C1 segment of cervical spinal cord (tissue), 14 donors: ENCODE measurements at regions not wholly inside any gene's neighbourhood (a gene's known extent, or its start where the extent isn't known, plus 50 kb on each side); places are given as distances from the start of the nearest gene placed in this dataset.
A peak's percentile ranks its signal among the peaks of the same experiment; 100 is the strongest.

Source experiments
- DNase-seq, 14 donors: peaks; one replicate each; lab custom pipeline; 2025; lab: John Stamatoyannopoulos, UW

GRCh38 chr9:129506892-129507291, 114.0 kb downstream of the C9orf50 start:
- DNase-seq: peak in 1 of 14 donors; percentile 45

- no peak for DNase-seq
Measured at GRCh38 chr9:129506041-129506440, 114.9 kb downstream of the C9orf50 start.

GRCh38 chr9:129505270-129505902, 115.5 kb downstream of the C9orf50 start:
- no peak for DNase-seq

GRCh38 chr9:129504404-129504803, 116.5 kb downstream of the C9orf50 start:
- no peak for DNase-seq

GRCh38 chr9:129501771-129502319, 119.1 kb downstream of the C9orf50 start:
- DNase-seq: no peak

GRCh38 chr9:129500863-129501770, 119.8 kb downstream of the C9orf50 start:
- DNase-seq: no peak

- peak in 6 of 14 donors; percentile 24 to 68 (median 42) for DNase-seq
Measured at GRCh38 chr9:129500161-129500862, 120.6 kb downstream of the C9orf50 start.

- DNase-seq: no peak
Measured at GRCh38 chr9:129498451-129499384, 122.2 kb downstream of the C9orf50 start.

GRCh38 chr9:129497813-129498450, 123.0 kb downstream of the C9orf50 start:
- peak in 4 of 14 donors; percentile 43 to 66 (median 62) for DNase-seq

GRCh38 chr9:129497005-129497812, 123.7 kb downstream of the C9orf50 start:
- DNase-seq: peak in 10 of 14 donors; percentile 72 to 92 (median 85)

GRCh38 chr9:129496473-129497004, 124.4 kb downstream of the C9orf50 start:
- DNase-seq: peak in 13 of 14 donors; percentile 72 to 94 (median 86)

GRCh38 chr9:129495620-129496472, 125.1 kb downstream of the C9orf50 start:
- DNase-seq: peak; percentile 54 to 91 (median 85)

- no peak for DNase-seq
Measured at GRCh38 chr9:129494113-129494789, 126.7 kb downstream of the C9orf50 start.

- DNase-seq: no peak
Measured at GRCh38 chr9:129493706-129494047, 127.2 kb downstream of the C9orf50 start.

GRCh38 chr9:129493002-129493705, 127.7 kb downstream of the C9orf50 start:
- no peak for DNase-seq

GRCh38 chr9:129491487-129491855, 129.4 kb downstream of the C9orf50 start:
- peak in 3 of 14 donors; percentile 31 to 55 (median 33) for DNase-seq
